ENCODE measurements at regions not wholly inside any gene's neighbourhood (a gene's known extent, or its start where the extent isn't known, plus 50 kb on each side); places are given as distances from the start of the nearest gene placed in this dataset.
A peak's percentile ranks its signal among the peaks of the same experiment; 100 is the strongest.
"Not testable (repeated sequence)": the region's sequence is repeated elsewhere in the genome, so short reads cannot be mapped to it uniquely, and the experiment has no call there.

DNA sequence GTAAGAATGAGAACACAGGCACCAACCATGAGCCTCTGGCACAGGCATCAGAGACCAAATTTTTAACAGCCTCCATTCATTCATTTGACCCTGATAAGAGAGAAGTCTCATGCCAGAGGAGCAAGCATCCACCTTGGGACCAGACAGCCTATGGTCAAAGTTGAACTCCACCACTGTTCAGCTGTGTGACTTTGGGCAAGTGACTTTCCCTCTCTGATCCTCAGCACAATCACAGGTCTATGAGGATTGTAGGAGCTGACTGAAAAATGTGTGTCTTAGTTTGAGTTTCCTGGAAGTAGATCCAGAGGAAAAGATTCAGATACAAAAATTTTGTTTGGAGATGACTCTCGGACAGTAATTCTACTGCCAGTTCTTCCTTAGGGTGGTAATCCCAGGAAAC lies 645.1 kb upstream of the DEFB115 start:
- WGBS, 4 donors: 76 to 95% (median 86%) methylated on average over 1 of the region's 1 CpG
- no peaks in the 10 kb centered on the region for H3K9me3 ChIP-seq (replicated peaks in 1 of 3)
- H3K36me3 ChIP-seq (replicated peaks in 1 of 2): no peaks in the 10 kb centered on the region
- no peak for DNase-seq
- no peak overlapping the region for H3K4me3 ChIP-seq
- H3K4me1 ChIP-seq (replicated peaks in 1 of 2): no peaks in the 10 kb centered on the region
- no peak overlapping the region for H3K27ac ChIP-seq
- intact Hi-C loops (cut with DNase I): no loop called here
- no peak for TF ChIP-seq POLR2A (IDR thresholded peaks at IDR 0.05)
- TF ChIP-seq, protein P1, sequence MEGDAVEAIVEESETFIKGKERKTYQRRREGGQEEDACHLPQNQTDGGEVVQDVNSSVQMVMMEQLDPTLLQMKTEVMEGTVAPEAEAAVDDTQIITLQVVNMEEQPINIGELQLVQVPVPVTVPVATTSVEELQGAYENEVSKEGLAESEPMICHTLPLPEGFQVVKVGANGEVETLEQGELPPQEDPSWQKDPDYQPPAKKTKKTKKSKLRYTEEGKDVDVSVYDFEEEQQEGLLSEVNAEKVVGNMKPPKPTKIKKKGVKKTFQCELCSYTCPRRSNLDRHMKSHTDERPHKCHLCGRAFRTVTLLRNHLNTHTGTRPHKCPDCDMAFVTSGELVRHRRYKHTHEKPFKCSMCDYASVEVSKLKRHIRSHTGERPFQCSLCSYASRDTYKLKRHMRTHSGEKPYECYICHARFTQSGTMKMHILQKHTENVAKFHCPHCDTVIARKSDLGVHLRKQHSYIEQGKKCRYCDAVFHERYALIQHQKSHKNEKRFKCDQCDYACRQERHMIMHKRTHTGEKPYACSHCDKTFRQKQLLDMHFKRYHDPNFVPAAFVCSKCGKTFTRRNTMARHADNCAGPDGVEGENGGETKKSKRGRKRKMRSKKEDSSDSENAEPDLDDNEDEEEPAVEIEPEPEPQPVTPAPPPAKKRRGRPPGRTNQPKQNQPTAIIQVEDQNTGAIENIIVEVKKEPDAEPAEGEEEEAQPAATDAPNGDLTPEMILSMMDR (IDR thresholded peaks at IDR 0.05): no peak
- H3K27me3 ChIP-seq: no peaks in the 10 kb centered on the region

DNA sequence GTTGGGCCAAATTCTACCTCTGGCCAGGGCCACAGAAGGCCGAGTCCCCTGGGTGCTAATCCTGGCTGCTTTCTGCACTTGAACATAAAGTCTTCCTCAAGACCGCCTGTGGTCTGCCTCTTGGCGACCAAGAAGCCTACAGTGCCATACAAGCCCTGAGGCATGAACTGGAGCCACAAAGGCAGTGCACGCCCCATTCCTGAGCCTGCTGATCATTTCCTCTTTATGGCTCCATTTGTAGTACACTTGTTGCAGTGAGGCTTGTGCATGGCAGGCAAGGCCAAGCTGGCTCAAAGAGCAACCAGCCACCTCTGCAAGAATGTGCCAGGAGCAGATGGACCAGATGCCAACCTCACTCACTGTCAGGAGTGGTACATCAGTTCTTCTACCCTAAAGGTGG lies 636.1 kb upstream of the DEFB115 start:
- H3K36me3 ChIP-seq (replicated peaks in 1 of 2); DNase-seq; H3K27ac ChIP-seq; intact Hi-C loops (cut with DNase I); H3K27me3 ChIP-seq; H3K4me3 ChIP-seq; H3K9me3 ChIP-seq (replicated peaks in 1 of 3); H3K4me1 ChIP-seq (replicated peaks in 1 of 2): not testable (repeated sequence)
- WGBS, 4 donors: 91 to 100% (median 94%) methylated on average over 1 to 4 of the region's 4 CpGs

DNA sequence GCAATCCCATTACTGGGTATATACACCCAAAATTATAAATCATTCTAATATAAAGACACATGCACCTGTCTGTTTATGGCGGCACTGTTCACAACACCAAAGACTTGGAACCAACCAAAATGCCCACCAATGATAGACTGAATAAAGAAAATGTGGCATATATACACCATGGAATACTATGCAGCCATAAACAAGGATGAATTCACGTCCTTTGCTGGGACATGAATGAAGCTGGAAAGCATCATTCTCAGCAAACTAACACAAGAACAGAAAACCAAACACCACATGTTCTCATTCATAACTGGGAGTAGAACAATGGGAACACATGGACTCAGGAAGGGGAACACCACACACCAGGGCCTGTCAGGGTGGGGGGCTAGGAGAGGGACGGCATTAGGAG lies 633.2 kb upstream of the DEFB115 start:
- H3K4me3 ChIP-seq; intact Hi-C loops (cut with DNase I): not testable (repeated sequence)
- 73 to 84% (median 79%) methylated on average over 3 of the region's 3 CpGs for WGBS, 4 donors

DNA sequence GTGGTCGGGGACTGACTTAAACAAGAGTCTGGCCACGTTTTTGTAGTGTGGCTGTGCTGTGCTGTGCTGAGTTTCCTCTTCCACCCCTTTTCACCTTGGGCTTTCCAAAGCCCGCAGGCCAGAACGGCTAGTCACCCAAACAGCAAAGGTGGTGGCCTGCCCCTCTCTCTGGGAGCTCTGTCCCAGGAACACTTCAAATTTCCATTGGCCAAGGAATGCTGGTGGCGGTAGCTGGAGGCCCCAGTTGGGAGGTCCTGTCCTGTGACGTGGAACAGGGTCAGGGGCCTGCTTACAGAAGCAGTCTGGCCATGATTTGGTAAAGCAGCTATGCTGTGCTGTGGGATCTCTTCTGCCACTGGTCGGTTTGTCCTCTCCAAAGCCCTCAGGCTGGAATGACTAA lies 628.1 kb upstream of the DEFB115 start:
- peak in 1 of 7 donors; percentile 28 for DNase-seq
- intact Hi-C loops (cut with DNase I); H3K27ac ChIP-seq; H3K4me3 ChIP-seq; H3K4me1 ChIP-seq (replicated peaks in 1 of 2); H3K9me3 ChIP-seq (replicated peaks in 1 of 3); H3K27me3 ChIP-seq; H3K36me3 ChIP-seq (replicated peaks in 1 of 2): not testable (repeated sequence)
- WGBS, 4 donors: 59 to 71% (median 69%) methylated on average over 5 to 7 of the region's 7 CpGs

More for the DNA sequence above, 633.2 kb upstream of the DEFB115 start:
- H3K27ac ChIP-seq; H3K4me1 ChIP-seq (replicated peaks in 1 of 2); H3K36me3 ChIP-seq (replicated peaks in 1 of 2); DNase-seq; H3K27me3 ChIP-seq; H3K9me3 ChIP-seq (replicated peaks in 1 of 3): not testable (repeated sequence)

DNA sequence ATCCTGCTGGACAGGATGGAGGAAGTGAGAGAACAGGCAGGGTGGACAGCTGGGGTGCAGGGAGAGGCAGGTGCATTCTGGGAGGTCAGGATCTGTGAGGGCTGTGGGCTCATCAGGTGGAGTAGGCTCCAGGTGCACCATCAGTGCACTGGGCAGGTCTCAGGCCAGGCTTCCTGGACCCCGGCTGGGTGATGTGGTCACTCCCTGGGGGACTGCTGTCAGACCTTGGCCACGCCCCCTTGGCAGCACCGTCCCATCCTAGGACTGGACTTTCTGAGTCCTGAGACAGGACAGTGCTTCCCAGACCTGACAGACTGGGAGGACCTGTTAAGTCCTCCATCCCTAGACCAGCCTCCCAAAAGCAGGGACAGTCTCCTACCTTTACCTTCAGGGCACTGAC lies 626.7 kb upstream of the DEFB115 start:
- H3K4me3 ChIP-seq: no peak overlapping the region
- DNase-seq: no peak
- TF ChIP-seq, protein P1 (IDR thresholded peaks at IDR 0.05): no peak
- no peak for TF ChIP-seq POLR2A (IDR thresholded peaks at IDR 0.05)
- no peaks in the 10 kb centered on the region for H3K27me3 ChIP-seq
- 66 to 80% (median 76%) methylated on average over 3 of the region's 3 CpGs; no CpG with 5 or more reads in 1 of the 4 donors for WGBS, 4 donors
- no peaks in the 10 kb centered on the region for H3K36me3 ChIP-seq (replicated peaks in 1 of 2)
- H3K4me1 ChIP-seq (replicated peaks in 1 of 2): no peaks in the 10 kb centered on the region
- intact Hi-C loops (cut with DNase I): no loop called here
- no peaks in the 10 kb centered on the region for H3K9me3 ChIP-seq (replicated peaks in 1 of 3)
- no peak overlapping the region for H3K27ac ChIP-seq

DNA sequence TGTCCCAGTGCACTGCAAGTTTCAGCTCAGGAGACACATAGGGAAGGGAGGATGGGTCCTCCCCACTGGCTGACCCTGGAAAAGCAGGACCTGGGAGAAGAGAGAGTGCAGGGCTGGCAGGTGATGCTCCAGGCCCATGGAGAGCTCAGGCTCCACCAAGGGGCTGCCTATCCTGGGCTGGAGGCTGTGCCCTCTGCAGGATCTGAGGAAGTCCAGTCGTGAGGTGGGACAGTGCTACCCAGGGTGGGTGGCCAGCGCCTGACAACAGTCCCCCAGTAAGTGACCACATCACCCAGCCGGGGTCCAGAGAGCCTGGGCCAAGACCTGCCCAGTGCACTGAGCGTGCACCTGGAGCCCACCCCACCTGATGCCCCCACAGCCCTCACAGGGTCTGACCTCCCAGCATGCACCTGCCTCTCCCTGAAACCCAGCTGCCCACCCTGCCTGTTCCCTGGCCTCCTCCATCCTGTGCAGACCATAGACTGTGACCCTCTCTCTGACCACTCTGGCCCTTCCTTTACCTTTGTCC lies 626.1 kb upstream of the DEFB115 start:
- H3K27ac ChIP-seq; H3K36me3 ChIP-seq (replicated peaks in 1 of 2); H3K4me3 ChIP-seq; H3K4me1 ChIP-seq (replicated peaks in 1 of 2); H3K9me3 ChIP-seq (replicated peaks in 1 of 3); DNase-seq; H3K27me3 ChIP-seq; intact Hi-C loops (cut with DNase I): not testable (repeated sequence)
- WGBS, 4 donors: 0 to 96% (median 44%) methylated on average over 1 to 4 of the region's 4 CpGs

DNA sequence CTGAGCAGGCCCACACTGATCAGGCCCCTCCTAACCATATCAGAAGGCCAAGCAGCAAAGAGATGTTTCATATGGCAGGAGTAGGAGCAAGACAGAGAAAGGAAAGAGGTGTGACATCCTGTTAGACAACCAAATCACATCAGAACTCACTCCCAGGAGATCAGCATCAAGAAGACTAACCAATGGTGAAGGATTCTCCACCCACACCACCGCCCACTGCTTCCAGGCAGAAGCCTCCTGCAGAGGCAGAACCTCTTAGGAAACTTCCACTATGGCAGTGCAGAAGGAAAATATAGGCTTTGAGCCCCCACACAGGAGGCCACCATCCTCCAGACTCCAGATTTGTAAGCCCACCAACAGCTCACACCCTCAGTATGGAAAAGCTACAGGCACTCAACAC lies 624.7 kb upstream of the DEFB115 start:
- H3K4me1 ChIP-seq (replicated peaks in 1 of 2); intact Hi-C loops (cut with DNase I); H3K27ac ChIP-seq; H3K4me3 ChIP-seq; H3K27me3 ChIP-seq; H3K36me3 ChIP-seq (replicated peaks in 1 of 2); H3K9me3 ChIP-seq (replicated peaks in 1 of 3); DNase-seq: not testable (repeated sequence)
- 60 to 87% (median 82%) methylated on average over 1 of the region's 1 CpG for WGBS, 4 donors

DNA sequence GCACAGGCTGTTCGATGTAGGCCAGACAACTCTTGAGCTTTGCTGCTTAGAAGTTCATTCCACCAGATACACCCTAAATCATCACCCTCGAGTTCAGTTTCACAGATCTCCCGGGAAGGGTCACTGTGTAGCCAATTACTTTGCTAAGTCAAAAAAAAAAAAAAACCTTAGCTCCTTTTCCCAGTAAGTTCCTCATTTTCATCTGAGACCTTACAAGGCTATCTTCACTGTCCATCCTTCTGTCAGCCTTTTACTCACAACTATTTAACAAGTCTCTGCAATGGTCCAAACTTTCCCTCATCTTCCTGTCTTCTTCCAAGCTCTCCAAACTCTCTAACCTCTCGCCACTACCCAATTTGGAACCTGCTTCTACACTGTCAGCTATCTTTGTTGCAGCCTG lies 615.9 kb upstream of the DEFB115 start:
- H3K27ac ChIP-seq; H3K9me3 ChIP-seq (replicated peaks in 1 of 3); intact Hi-C loops (cut with DNase I); H3K4me1 ChIP-seq (replicated peaks in 1 of 2); H3K27me3 ChIP-seq; H3K36me3 ChIP-seq (replicated peaks in 1 of 2); DNase-seq; H3K4me3 ChIP-seq: not testable (repeated sequence)
- WGBS, 4 donors: 47 to 64% (median 56%) methylated on average over 4 of the region's 4 CpGs

DNA sequence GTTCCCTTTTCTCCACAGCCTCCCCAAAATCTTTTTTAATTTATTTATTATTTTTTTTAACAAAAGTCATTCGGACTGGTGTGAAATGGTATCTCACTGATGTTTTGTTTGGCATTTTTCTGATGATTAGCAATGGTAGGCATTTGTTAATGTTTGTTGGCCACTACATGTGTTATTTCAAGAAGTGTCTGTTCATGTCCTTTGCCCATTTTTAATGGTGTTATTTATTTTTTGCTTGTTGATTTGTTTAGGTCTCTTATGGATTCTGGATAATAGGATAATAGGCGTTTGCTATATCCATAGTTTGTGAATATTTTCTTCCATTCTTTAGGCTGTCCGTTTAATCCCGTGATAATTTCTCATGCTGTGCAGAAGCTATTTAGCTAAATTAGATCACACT lies 596.5 kb upstream of the DEFB115 start:
- H3K4me3 ChIP-seq; H3K27me3 ChIP-seq; DNase-seq; intact Hi-C loops (cut with DNase I); H3K9me3 ChIP-seq (replicated peaks in 1 of 3); H3K27ac ChIP-seq; H3K36me3 ChIP-seq (replicated peaks in 1 of 2); H3K4me1 ChIP-seq (replicated peaks in 1 of 2): not testable (repeated sequence)
- 76 to 86% (median 78%) methylated on average over 4 of the region's 4 CpGs for WGBS, 4 donors

DNA sequence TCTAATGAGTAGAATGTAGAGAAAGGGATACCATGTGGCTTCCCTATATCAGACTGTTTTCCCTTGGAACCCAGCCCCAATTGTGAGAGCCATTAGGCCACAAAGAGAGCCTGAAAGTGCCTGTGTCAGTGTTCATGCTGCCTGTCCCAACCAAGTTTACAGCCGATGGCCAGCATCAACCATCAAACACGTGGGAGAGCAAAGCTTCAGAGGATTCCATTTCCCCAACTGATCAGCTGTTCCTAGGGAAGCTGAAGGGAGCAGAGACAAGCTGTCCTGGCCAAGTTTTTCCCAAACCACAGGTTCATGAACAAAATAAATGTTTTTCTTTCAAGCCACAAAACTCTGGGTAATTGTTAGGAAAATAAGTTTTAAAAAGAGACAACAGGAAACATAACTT lies 589.0 kb upstream of the DEFB115 start:
- H3K9me3 ChIP-seq (replicated peaks in 1 of 3); H3K27me3 ChIP-seq; H3K27ac ChIP-seq; H3K36me3 ChIP-seq (replicated peaks in 1 of 2); DNase-seq; H3K4me3 ChIP-seq; H3K4me1 ChIP-seq (replicated peaks in 1 of 2); intact Hi-C loops (cut with DNase I): not testable (repeated sequence)
- 53 to 80% (median 72%) methylated on average over 2 of the region's 2 CpGs for WGBS, 4 donors

Data from adrenal gland (tissue), 9 donors.